HCT116 (cell line): ENCODE measurements at regions not wholly inside any gene's neighbourhood (a gene's known extent, or its start where the extent isn't known, plus 50 kb on each side); places are given as distances from the start of the nearest gene placed in this dataset.
A peak's percentile ranks its signal among the peaks of the same experiment; 100 is the strongest.

Source experiments
- ATAC-seq: fragments of 200-7000 bp; cut with Tn5 transposase; 2 replicates; pipeline ENCODE4 v1.9.1; 2020; ENCODE audit warnings: mild to moderate bottlenecking, moderate library complexity
- BruUV-seq: library from RNA; stranded (reverse); fragments of 400-500 nt; replicated peaks from 2 replicates; lab custom pipeline; 2021; lab: Mats Ljungman, UMichigan
- CTCF ChIA-PET: fragments of 300-600 bp; sonication (Branson Sonifier 250); formaldehyde crosslinking; loops from one replicate; lab custom pipeline; 2021; ENCODE audit warnings: antibody characterized with exemption; lab: Charles Lee
- POLR2A ChIA-PET: fragments of 300-600, 350-600 bp; sonication (Branson Sonifier 250); formaldehyde crosslinking; loops from one replicate; lab custom pipeline; 2021; ENCODE audit warnings: antibody characterized with exemption; lab: Charles Lee
- RAD21 ChIA-PET, 2 experiments: fragments of 300-600 bp; sonication (Branson Sonifier 250); formaldehyde crosslinking; loops; one replicate each; lab custom pipeline; 2023; ENCODE audit warnings: low total read pairs in 2 of 2; ENCODE audit not compliant: uncharacterized antibody in 2 of 2, unreplicated experiment in 2 of 2, low non-redundant PET in 1 of 2; lab: Charles Lee
- DNase-seq: peaks from one replicate; pipeline ENCODE4 v3.0.0-alpha.2; 2010; ENCODE audit warnings: low read depth, low spot score
- H2AFZ ChIP-seq: fragments of 200-600 bp; shearing (Covaris generic), sonication (generic); 2 replicates; pipeline ENCODE4 v1.6.1; 2017; ENCODE audit warnings: low read depth, mixed run types, mixed read lengths, antibody characterized with exemption, low read length; ENCODE audit not compliant: poor library complexity, severe bottlenecking
- H3K27ac ChIP-seq: 2 replicates; pipeline ENCODE4 v1.5.1; 2012; ENCODE audit warnings: low read depth, low read length
- H3K27me3 ChIP-seq: fragments of 200-600 bp; sonication (generic); 2 replicates; pipeline ENCODE4 v1.6.1; 2016; ENCODE audit warnings: mixed run types, low read length, mixed read lengths; ENCODE audit not compliant: insufficient read depth
- H3K36me3 ChIP-seq, 2 experiments: fragments of 200-500 bp in 1 of 2; fragments of 200-600 bp in 1 of 2; sonication (Bioruptor generic) in 1 of 2; sonication (generic) in 1 of 2; 2 replicates each; pipeline versions ENCODE4 v1.5.1 to v1.6.1; 2014 to 2016; ENCODE audit warnings: low read length in 2 of 2, inconsistent platforms in 1 of 2, mixed read lengths in 1 of 2, mixed run types in 1 of 2; ENCODE audit not compliant: insufficient read depth in 2 of 2, control insufficient read depth in 1 of 2
- H3K4me1 ChIP-seq, 2 experiments: fragments of 200-600 bp in 1 of 2; sonication (generic) in 1 of 2; 2 replicates each; pipeline versions ENCODE4 v1.5.1 to v1.6.1; 2012 to 2017; ENCODE audit warnings: low read length in 2 of 2, inconsistent platforms in 1 of 2, mild to moderate bottlenecking in 1 of 2, mixed read lengths in 1 of 2, mixed run types in 1 of 2, moderate library complexity in 1 of 2; ENCODE audit not compliant: insufficient read depth in 2 of 2, control insufficient read depth in 1 of 2
- H3K4me2 ChIP-seq: fragments of 200-600 bp; sonication (generic); 2 replicates; pipeline ENCODE4 v1.6.1; 2017; ENCODE audit warnings: mixed run types, low read length, mixed read lengths
- H3K4me3 ChIP-seq, 2 experiments: fragments of 200-600 bp in 1 of 2; sonication (generic) in 1 of 2; replicated peaks in 1 of 2; 2 replicates each; pipeline ENCODE4 v1.5.1; 2011 to 2016; ENCODE audit warnings: low read length in 2 of 2, control low read depth in 1 of 2, low read depth in 1 of 2, mild to moderate bottlenecking in 1 of 2, mixed read lengths in 1 of 2, mixed run types in 1 of 2
- H3K79me2 ChIP-seq: fragments of 200-600 bp; sonication (generic); 2 replicates; pipeline ENCODE4 v1.6.1; 2017; ENCODE audit warnings: mild to moderate bottlenecking, mixed run types, low read length, moderate library complexity, mixed read lengths; ENCODE audit not compliant: insufficient read depth
- H3K9ac ChIP-seq: fragments of 200-600 bp; sonication (generic); 2 replicates; pipeline ENCODE4 v1.6.1; 2016; ENCODE audit warnings: low read length, mixed read lengths
- H3K9me2 ChIP-seq: fragments of 200-600 bp; sonication (generic), shearing (Covaris generic); 2 replicates; pipeline ENCODE4 v1.6.1; 2017; ENCODE audit warnings: mixed run types, mild to moderate bottlenecking, moderate library complexity; ENCODE audit not compliant: insufficient read depth
- H3K9me3 ChIP-seq, 2 experiments: fragments of 200-500 bp in 1 of 2; fragments of 200-600 bp in 1 of 2; sonication (Bioruptor generic) in 1 of 2; sonication (generic) in 1 of 2; 2 replicates each; pipeline ENCODE4 v1.6.1; 2014 to 2017; ENCODE audit warnings: low read length in 2 of 2, mixed read lengths in 2 of 2, inconsistent platforms in 1 of 2, low read depth in 1 of 2, mild to moderate bottlenecking in 1 of 2, mixed run types in 1 of 2, moderate library complexity in 1 of 2; ENCODE audit not compliant: control insufficient read depth in 1 of 2, insufficient read depth in 1 of 2
- H4K20me1 ChIP-seq: fragments of 200-600 bp; sonication (generic), shearing (Covaris generic); 2 replicates; pipeline ENCODE4 v1.6.1; 2017; ENCODE audit warnings: mixed run types, mild to moderate bottlenecking, moderate library complexity; ENCODE audit not compliant: insufficient read depth
- CEBPB ChIP-seq: IDR thresholded peaks from 2 replicates; pipeline ENCODE4 v1.6.1; 2012; ENCODE audit warnings: low read depth
- ELF1 ChIP-seq: IDR thresholded peaks from 2 replicates; pipeline ENCODE4 v1.6.1; 2012; ENCODE audit warnings: low read depth, borderline replicate concordance
- SP1 ChIP-seq: IDR thresholded peaks from 2 replicates; pipeline ENCODE4 v1.6.1; 2012; ENCODE audit warnings: low read depth
- SRF ChIP-seq: IDR thresholded peaks from 2 replicates; pipeline ENCODE4 v1.6.1; 2012; ENCODE audit warnings: low read depth
- ZNF274 ChIP-seq: fragments of 200-500 bp; sonication (Bioruptor generic); IDR thresholded peaks from 2 replicates; pipeline ENCODE4 v1.6.1; 2014; ENCODE audit warnings: mild to moderate bottlenecking, low read depth, low read length, inconsistent platforms
- intact Hi-C: fragments of 100-400 bp; cut with micrococcal nuclease; formaldehyde crosslinking; loops from 2 replicates; pipeline ENCODE4 v1.10.0; 2022
- TF ChIP-seq, protein P1 (sequence below), 3 experiments: fragments of 200-600 bp in 1 of 3; sonication (generic) in 1 of 3; IDR thresholded peaks in 2 of 3; conservative IDR thresholded peaks in 1 of 3; 2 replicates each; pipeline ENCODE4 v1.5.1; 2012 to 2017; ENCODE audit warnings: low read depth in 2 of 3, low read length in 2 of 3, antibody characterized with exemption in 1 of 3, borderline replicate concordance in 1 of 3, control low read depth in 1 of 3, mild to moderate bottlenecking in 1 of 3, mixed read lengths in 1 of 3, mixed run types in 1 of 3, moderate library complexity in 1 of 3; ENCODE audit not compliant: insufficient read depth in 1 of 3
- TF ChIP-seq, protein P2 (sequence below): IDR thresholded peaks from 2 replicates; pipeline ENCODE4 v1.6.1; 2012; ENCODE audit warnings: low read depth

DNA sequence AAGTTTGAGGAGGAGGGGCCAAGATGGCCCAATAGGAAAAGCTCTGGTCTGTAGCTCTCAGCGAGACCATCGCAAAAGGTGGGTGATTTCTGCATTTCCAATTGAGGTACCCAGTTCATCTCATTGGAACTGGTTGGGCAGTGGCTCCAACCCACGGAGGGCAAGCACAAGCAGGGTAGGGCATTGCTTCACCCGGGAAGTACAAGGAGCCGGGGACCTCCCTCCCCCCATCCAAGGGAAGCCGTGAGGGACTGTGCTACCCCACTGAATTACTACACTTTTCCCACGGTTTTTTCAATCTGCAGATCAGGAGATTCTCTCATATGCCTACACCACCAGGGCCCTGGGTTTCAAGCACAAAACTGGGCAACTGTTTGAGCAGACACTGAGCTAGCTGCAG, 58.0 kb upstream of the EFCAB3 start:
- ATAC-seq (no peak), DNase-seq (no peak)
- no peak overlapping the region for H2AFZ ChIP-seq
- RAD21 ChIA-PET: no interaction called here
- no peaks in the 10 kb centered on the region for H3K4me1 ChIP-seq
- H3K9me3 ChIP-seq: no peaks in the 10 kb centered on the region
- H4K20me1 ChIP-seq: no peaks in the 10 kb centered on the region
- no peaks in the 10 kb centered on the region for H3K79me2 ChIP-seq
- H3K4me3 ChIP-seq: no peak overlapping the region
- H3K27ac ChIP-seq: no peak overlapping the region
- H3K9me2 ChIP-seq: no peaks in the 10 kb centered on the region
- POLR2A ChIA-PET: interaction anchor here (1.2 kb wide), 1 partner anchor 16 kb away, joined by 3 read pairs; no protein-coding TSS in a partner anchor
- no peaks in the 10 kb centered on the region for H3K36me3 ChIP-seq
- no TSS peak for BruUV-seq
- CTCF ChIA-PET: no interaction called here
- no peak for TF ChIP-seq SRF
- TF ChIP-seq, protein P1, sequence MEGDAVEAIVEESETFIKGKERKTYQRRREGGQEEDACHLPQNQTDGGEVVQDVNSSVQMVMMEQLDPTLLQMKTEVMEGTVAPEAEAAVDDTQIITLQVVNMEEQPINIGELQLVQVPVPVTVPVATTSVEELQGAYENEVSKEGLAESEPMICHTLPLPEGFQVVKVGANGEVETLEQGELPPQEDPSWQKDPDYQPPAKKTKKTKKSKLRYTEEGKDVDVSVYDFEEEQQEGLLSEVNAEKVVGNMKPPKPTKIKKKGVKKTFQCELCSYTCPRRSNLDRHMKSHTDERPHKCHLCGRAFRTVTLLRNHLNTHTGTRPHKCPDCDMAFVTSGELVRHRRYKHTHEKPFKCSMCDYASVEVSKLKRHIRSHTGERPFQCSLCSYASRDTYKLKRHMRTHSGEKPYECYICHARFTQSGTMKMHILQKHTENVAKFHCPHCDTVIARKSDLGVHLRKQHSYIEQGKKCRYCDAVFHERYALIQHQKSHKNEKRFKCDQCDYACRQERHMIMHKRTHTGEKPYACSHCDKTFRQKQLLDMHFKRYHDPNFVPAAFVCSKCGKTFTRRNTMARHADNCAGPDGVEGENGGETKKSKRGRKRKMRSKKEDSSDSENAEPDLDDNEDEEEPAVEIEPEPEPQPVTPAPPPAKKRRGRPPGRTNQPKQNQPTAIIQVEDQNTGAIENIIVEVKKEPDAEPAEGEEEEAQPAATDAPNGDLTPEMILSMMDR (IDR thresholded peaks at IDR 0.05 in 2 of 3, conservative IDR thresholded peaks at IDR 0.05 in 1 of 3; ENCODE audit: borderline replicate concordance in 1 of 3, insufficient read depth in 1 of 3, low read depth in 2 of 3, low read length in 2 of 3): no peak
- H3K27me3 ChIP-seq: 0 out of 2 replicates have a peak, but pooled peaks cover 4% of the 10 kb centered on the region
- no peak overlapping the region for H3K4me2 ChIP-seq
- intact Hi-C loops: no loop called here
- no peak overlapping the region for H3K9ac ChIP-seq

DNA sequence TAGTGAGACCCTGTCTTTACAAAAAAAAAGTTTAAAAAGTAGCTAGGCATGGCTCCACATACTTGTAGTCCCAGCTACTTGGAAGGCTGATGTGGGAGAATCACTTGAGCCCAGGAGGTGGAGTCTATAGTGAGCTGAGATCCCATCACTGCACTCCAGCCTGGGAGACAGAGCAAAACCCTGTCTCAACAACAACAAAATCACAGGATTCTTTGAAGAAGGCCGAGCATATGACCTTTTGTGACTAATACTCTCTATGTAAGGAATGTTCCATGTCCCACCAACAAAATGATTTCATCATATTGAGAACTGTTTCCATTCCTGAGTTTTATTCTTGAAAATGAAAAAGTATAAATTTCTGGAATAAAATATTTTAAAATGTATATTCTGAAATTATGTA, 58.9 kb upstream of the EFCAB3 start:
- no peaks in the 10 kb centered on the region for H3K9me3 ChIP-seq
- no peaks in the 10 kb centered on the region for H3K4me1 ChIP-seq
- ATAC-seq (peak; percentile 36; the same call in 1 of the 2 replicates), DNase-seq (no peak)
- H3K4me3 ChIP-seq: no peak overlapping the region
- 0 out of 2 replicates have a peak, but pooled peaks cover 4% of the 10 kb centered on the region for H3K27me3 ChIP-seq
- TF ChIP-seq ELF1 (no peak), ZNF274 (no peak), SP1 (no peak), CEBPB (no peak), SRF (no peak)
- TF ChIP-seq, protein P2, sequence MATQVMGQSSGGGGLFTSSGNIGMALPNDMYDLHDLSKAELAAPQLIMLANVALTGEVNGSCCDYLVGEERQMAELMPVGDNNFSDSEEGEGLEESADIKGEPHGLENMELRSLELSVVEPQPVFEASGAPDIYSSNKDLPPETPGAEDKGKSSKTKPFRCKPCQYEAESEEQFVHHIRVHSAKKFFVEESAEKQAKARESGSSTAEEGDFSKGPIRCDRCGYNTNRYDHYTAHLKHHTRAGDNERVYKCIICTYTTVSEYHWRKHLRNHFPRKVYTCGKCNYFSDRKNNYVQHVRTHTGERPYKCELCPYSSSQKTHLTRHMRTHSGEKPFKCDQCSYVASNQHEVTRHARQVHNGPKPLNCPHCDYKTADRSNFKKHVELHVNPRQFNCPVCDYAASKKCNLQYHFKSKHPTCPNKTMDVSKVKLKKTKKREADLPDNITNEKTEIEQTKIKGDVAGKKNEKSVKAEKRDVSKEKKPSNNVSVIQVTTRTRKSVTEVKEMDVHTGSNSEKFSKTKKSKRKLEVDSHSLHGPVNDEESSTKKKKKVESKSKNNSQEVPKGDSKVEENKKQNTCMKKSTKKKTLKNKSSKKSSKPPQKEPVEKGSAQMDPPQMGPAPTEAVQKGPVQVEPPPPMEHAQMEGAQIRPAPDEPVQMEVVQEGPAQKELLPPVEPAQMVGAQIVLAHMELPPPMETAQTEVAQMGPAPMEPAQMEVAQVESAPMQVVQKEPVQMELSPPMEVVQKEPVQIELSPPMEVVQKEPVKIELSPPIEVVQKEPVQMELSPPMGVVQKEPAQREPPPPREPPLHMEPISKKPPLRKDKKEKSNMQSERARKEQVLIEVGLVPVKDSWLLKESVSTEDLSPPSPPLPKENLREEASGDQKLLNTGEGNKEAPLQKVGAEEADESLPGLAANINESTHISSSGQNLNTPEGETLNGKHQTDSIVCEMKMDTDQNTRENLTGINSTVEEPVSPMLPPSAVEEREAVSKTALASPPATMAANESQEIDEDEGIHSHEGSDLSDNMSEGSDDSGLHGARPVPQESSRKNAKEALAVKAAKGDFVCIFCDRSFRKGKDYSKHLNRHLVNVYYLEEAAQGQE: no peak
- POLR2A ChIA-PET: no interaction called here
- intact Hi-C loops: no loop called here
- no peak overlapping the region for H3K9ac ChIP-seq
- no peak overlapping the region for H3K27ac ChIP-seq
- H3K79me2 ChIP-seq: no peaks in the 10 kb centered on the region
- RAD21 ChIA-PET: no interaction called here
- H4K20me1 ChIP-seq: no peaks in the 10 kb centered on the region
- no peaks in the 10 kb centered on the region for H3K36me3 ChIP-seq
- CTCF ChIA-PET: no interaction called here
- no peak overlapping the region for H2AFZ ChIP-seq
- BruUV-seq: no TSS peak
- H3K9me2 ChIP-seq: no peaks in the 10 kb centered on the region
- H3K4me2 ChIP-seq: no peak overlapping the region
